ENCODE measurements at regions not wholly inside any gene's neighbourhood (a gene's known extent, or its start where the extent isn't known, plus 50 kb on each side); places are given as distances from the start of the nearest gene placed in this dataset.
A peak's percentile ranks its signal among the peaks of the same experiment; 100 is the strongest.

- Histone ChIP-seq H3K27me3 (no peaks in the 10 kb centered on the region), H3K9me3 (no peaks in the 10 kb centered on the region), H3K27ac (no peak overlapping the region), H3K36me3 (no peaks in the 10 kb centered on the region), H3K4me3 (no peak overlapping the region), H3K4me1 (no peaks in the 10 kb centered on the region)
- TF ChIP-seq EP300 (IDR thresholded peaks at IDR 0.05) (no peak), POLR2A (IDR thresholded peaks at IDR 0.05) (no peak)
- DNase-seq = no peak
- ATAC-seq (ENCODE audit: low FRiP score in 2 of 2) = no peak
- WGBS, 2 donors = 77 to 98% methylated on average over 3 of the region's 3 CpGs
These were observed 57.9 kb downstream of the GPR101 start for GRCh38 chrX:136975684-136976470.

- ATAC-seq (ENCODE audit: low FRiP score in 2 of 2) (no peak), DNase-seq (no peak)
- H3K27me3 ChIP-seq = no peaks in the 10 kb centered on the region
- no peak for TF ChIP-seq POLR2AphosphoS5 (IDR thresholded peaks at IDR 0.05)
- no peak for TF ChIP-seq EP300 (IDR thresholded peaks at IDR 0.05)
- no peak for TF ChIP-seq CTCF (IDR thresholded peaks at IDR 0.05)
- no peak for TF ChIP-seq POLR2A (IDR thresholded peaks at IDR 0.05)
- H3K9me3 ChIP-seq = no peaks in the 10 kb centered on the region
- 79 to 89% methylated on average over 4 of the region's 4 CpGs for WGBS, 2 donors
- no peak overlapping the region for H3K4me3 ChIP-seq
- H3K4me1 ChIP-seq = no peaks in the 10 kb centered on the region
- no peaks in the 10 kb centered on the region for H3K36me3 ChIP-seq
- H3K27ac ChIP-seq = no peak overlapping the region
These were observed 65.8 kb downstream of the GPR101 start for GRCh38 chrX:136967966-136968365.

- Histone ChIP-seq H3K4me3 (no peak overlapping the region), H3K27me3 (no peaks in the 10 kb centered on the region), H3K9me3 (no peaks in the 10 kb centered on the region), H3K36me3 (no peaks in the 10 kb centered on the region), H3K27ac (no peak overlapping the region), H3K4me1 (no peaks in the 10 kb centered on the region)
- WGBS, 2 donors = 78 to 81% methylated on average over 4 of the region's 4 CpGs
- TF ChIP-seq POLR2A (IDR thresholded peaks at IDR 0.05) (no peak), EP300 (IDR thresholded peaks at IDR 0.05) (no peak), CTCF (IDR thresholded peaks at IDR 0.05) (no peak), POLR2AphosphoS5 (IDR thresholded peaks at IDR 0.05) (no peak)
- DNase-seq = no peak
- ATAC-seq (ENCODE audit: low FRiP score in 2 of 2) = no peak
These were observed 69.8 kb downstream of the GPR101 start for GRCh38 chrX:136963973-136964372.

- Histone ChIP-seq H3K4me1 (no peaks in the 10 kb centered on the region), H3K27ac (no peak overlapping the region), H3K4me3 (no peak overlapping the region), H3K36me3 (no peaks in the 10 kb centered on the region), H3K9me3 (no peaks in the 10 kb centered on the region), H3K27me3 (no peaks in the 10 kb centered on the region)
- TF ChIP-seq POLR2AphosphoS5 (IDR thresholded peaks at IDR 0.05) (no peak), CTCF (IDR thresholded peaks at IDR 0.05) (no peak), EP300 (IDR thresholded peaks at IDR 0.05) (no peak)
- DNase-seq (no peak), ATAC-seq (ENCODE audit: low FRiP score in 2 of 2) (no peak)
- WGBS, 2 donors = 77 to 85% methylated on average over 4 of the region's 4 CpGs
These were observed 72.1 kb downstream of the GPR101 start for GRCh38 chrX:136961594-136962135.

GRCh38 chrX:136954930-136955329, 74.4 kb upstream of the RBMX start:
- Histone ChIP-seq H3K36me3 (no peaks in the 10 kb centered on the region), H3K4me3 (no peak overlapping the region), H3K4me1 (no peaks in the 10 kb centered on the region), H3K27me3 (no peaks in the 10 kb centered on the region), H3K9me3 (no peaks in the 10 kb centered on the region), H3K27ac (no peak overlapping the region)
- WGBS, 2 donors = 2 to 20% methylated on average over 4 of the region's 4 CpGs
- peak in 1 of 2 donors; percentile 72 for ATAC-seq (ENCODE audit: low FRiP score in 2 of 2)
- DNase-seq = no peak
- TF ChIP-seq POLR2A (IDR thresholded peaks at IDR 0.05) = no peak
- TF ChIP-seq CTCF (IDR thresholded peaks at IDR 0.05) = peak in 1 of 6 experiments; percentile 22
